Aorta (tissue), 5 donors: ENCODE measurements at regions not wholly inside any gene's neighbourhood (a gene's known extent, or its start where the extent isn't known, plus 50 kb on each side); places are given as distances from the start of the nearest gene placed in this dataset.

Experiments
- ATAC-seq: fragments of 200-7000 bp; cut with Tn5 transposase; one replicate; pipeline ENCODE4 v1.9.1; 2022; ENCODE audit warnings: moderate library complexity; ENCODE audit not compliant: low FRiP score
- DNase-seq, 2 donors: peaks; one replicate each; pipeline ENCODE4 v3.0.0-alpha.2; 2020
- H3K27ac ChIP-seq, 2 donors: one replicate each; pipeline ENCODE4 v1.5.1; 2013; ENCODE audit warnings: low read length in 2 of 2, mild to moderate bottlenecking in 2 of 2, moderate library complexity in 2 of 2, control low read depth in 1 of 2, inconsistent platforms in 1 of 2, low read depth in 1 of 2
- H3K27me3 ChIP-seq, 2 donors: one replicate each; pipeline ENCODE4 v1.6.1; 2013; ENCODE audit warnings: control low read depth in 1 of 2, low read length in 1 of 2, mild to moderate bottlenecking in 1 of 2, moderate library complexity in 1 of 2; ENCODE audit not compliant: insufficient read depth in 2 of 2, control insufficient read depth in 1 of 2
- H3K36me3 ChIP-seq, 2 donors: one replicate each; pipeline ENCODE4 v1.6.1; 2013; ENCODE audit warnings: control low read depth in 1 of 2, low read length in 1 of 2, mild to moderate bottlenecking in 1 of 2; ENCODE audit not compliant: insufficient read depth in 2 of 2, control insufficient read depth in 1 of 2
- H3K4me1 ChIP-seq, 2 donors: one replicate each; pipeline ENCODE4 v1.6.1; 2013; ENCODE audit warnings: low read length in 2 of 2, control low read depth in 1 of 2, mild to moderate bottlenecking in 1 of 2, moderate library complexity in 1 of 2; ENCODE audit not compliant: insufficient read depth in 2 of 2, control insufficient read depth in 1 of 2
- H3K4me3 ChIP-seq, 2 donors: one replicate each; pipeline ENCODE4 v1.5.1; 2013; ENCODE audit warnings: low read length in 2 of 2, control low read depth in 1 of 2, mild to moderate bottlenecking in 1 of 2
- H3K9me3 ChIP-seq: one replicate; pipeline ENCODE4 v1.6.1; 2013; ENCODE audit warnings: mild to moderate bottlenecking, low read length; ENCODE audit not compliant: control insufficient read depth
- WGBS, 2 donors: extraction: QIAGEN DNeasy Blood & Tissue Kit; methylation state at CpG; one replicate each; pipeline ENCODE4 v1.1.7; 2013; 5-methylcytosine and 5-hydroxymethylcytosine counted together
- intact Hi-C, 2 donors: fragments of 100-400 bp; cut with DNase I; formaldehyde crosslinking; loops; one replicate each; pipeline versions ENCODE4 v1.14.2 to v1.15.0; 2022
- donor health status: healthy with polysubstance abuse.
- donor health status: Bipolar disorder and iron deficiency.
- donor health status: DM: no; HTN: no; CAD: no.
- donor health status: DM: no; HTN: no; CAD: no.
- donor health status: DM: yes; HTN: yes; CAD: no.

DNA sequence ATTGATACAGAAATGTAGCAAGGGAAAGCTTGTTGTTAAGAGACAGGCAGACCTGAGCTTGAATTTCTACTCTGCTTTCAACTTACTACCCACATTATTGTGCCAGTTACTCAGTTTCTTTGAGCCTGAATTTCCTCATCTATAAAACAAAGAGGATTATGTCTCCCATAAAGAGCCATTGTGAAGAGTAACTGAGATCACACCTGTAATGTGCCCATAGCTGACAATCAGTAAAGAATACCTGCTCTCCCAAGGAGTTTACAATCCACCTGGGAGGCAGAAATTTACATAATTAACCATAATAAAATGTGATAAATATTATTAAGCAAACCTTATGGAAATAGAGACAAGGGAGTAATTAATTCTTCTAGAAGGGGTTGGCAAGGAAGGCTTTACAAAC lies 204.9 kb downstream of the EPM2A start:
- Histone ChIP-seq H3K27ac (no peak overlapping the region), H3K4me1 (no peaks in the 10 kb centered on the region), H3K27me3 (no peaks in the 10 kb centered on the region), H3K36me3 (no peaks in the 10 kb centered on the region), H3K9me3 (peaks cover 1% of the 10 kb centered on the region), H3K4me3 (no peak overlapping the region)
- DNase-seq = no peak
- ATAC-seq = no peak
- intact Hi-C loops = no loop called here

DNA sequence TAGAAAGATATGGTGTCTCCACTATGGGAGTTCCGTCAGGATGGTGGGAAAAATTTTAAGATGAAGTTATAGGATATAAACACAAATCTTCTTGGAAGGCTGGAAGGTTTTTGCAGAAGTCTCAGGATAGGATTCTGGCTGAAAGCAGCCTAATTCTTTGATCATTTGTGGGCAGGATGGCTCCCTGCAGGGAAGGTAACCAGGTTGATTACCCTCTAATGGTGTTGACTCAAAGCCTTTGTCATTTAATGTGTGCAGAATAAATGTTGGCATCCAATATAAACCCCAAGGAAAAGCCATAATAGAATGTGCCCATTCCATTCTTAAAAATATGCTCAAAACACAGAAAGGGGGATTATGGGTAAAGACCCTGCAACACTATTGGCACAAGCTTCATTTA lies 204.3 kb downstream of the EPM2A start:
- Histone ChIP-seq H3K36me3 (no peaks in the 10 kb centered on the region), H3K4me1 (no peaks in the 10 kb centered on the region), H3K27ac (no peak overlapping the region), H3K27me3 (no peaks in the 10 kb centered on the region), H3K4me3 (no peak overlapping the region), H3K9me3 (peaks cover 1% of the 10 kb centered on the region)
- DNase-seq (no peak), ATAC-seq (no peak)
- 24 to 40% methylated on average over 1 of the region's 1 CpG for WGBS, 2 donors
- intact Hi-C loops = no loop called here

GRCh38 chr6:145531822-145532221 lies 203.5 kb downstream of the EPM2A start:
- DNase-seq = no peak
- Histone ChIP-seq H3K36me3 (no peaks in the 10 kb centered on the region), H3K9me3 (peaks cover 1% of the 10 kb centered on the region), H3K27me3 (no peaks in the 10 kb centered on the region), H3K4me3 (no peak overlapping the region), H3K4me1 (no peaks in the 10 kb centered on the region), H3K27ac (no peak overlapping the region)
- 32 to 40% methylated on average over 3 of the region's 3 CpGs for WGBS, 2 donors
- intact Hi-C loops = no loop called here
- no peak for ATAC-seq

GRCh38 chr6:145532361-145532760 lies 203.0 kb downstream of the EPM2A start:
- DNase-seq (no peak), ATAC-seq (no peak)
- Histone ChIP-seq H3K27me3 (no peaks in the 10 kb centered on the region), H3K36me3 (no peaks in the 10 kb centered on the region), H3K4me1 (no peaks in the 10 kb centered on the region), H3K9me3 (peaks cover 1% of the 10 kb centered on the region), H3K27ac (no peak overlapping the region), H3K4me3 (no peak overlapping the region)
- whole genome bisulfite sequencing, 2 donors = 15 to 16% methylated on average over 4 of the region's 4 CpGs
- intact Hi-C loops = no loop called here

- no peaks in the 10 kb centered on the region for H3K4me1 ChIP-seq
- H3K4me3 ChIP-seq = no peak overlapping the region
- 88 to 91% methylated on average over 4 of the region's 4 CpGs for WGBS, 2 donors
- H3K27ac ChIP-seq = no peak overlapping the region
- H3K36me3 ChIP-seq = no peaks in the 10 kb centered on the region
- intact Hi-C loops = no loop called here
- ATAC-seq = no peak
- H3K9me3 ChIP-seq = peaks cover 1% of the 10 kb centered on the region
- DNase-seq = no peak
- no peaks in the 10 kb centered on the region for H3K27me3 ChIP-seq
Observed at GRCh38 chr6:145534989-145535388, 200.3 kb downstream of the EPM2A start.

GRCh38 chr6:145538989-145539388 lies 196.3 kb downstream of the EPM2A start:
- 58 to 78% methylated on average over 1 of the region's 1 CpG for WGBS, 2 donors
- Histone ChIP-seq H3K9me3 (no peaks in the 10 kb centered on the region), H3K36me3 (no peaks in the 10 kb centered on the region), H3K4me1 (no peaks in the 10 kb centered on the region), H3K27ac (no peak overlapping the region), H3K4me3 (no peak overlapping the region), H3K27me3 (no peaks in the 10 kb centered on the region)
- intact Hi-C loops = no loop called here
- no peak for DNase-seq
- ATAC-seq = no peak

DNA sequence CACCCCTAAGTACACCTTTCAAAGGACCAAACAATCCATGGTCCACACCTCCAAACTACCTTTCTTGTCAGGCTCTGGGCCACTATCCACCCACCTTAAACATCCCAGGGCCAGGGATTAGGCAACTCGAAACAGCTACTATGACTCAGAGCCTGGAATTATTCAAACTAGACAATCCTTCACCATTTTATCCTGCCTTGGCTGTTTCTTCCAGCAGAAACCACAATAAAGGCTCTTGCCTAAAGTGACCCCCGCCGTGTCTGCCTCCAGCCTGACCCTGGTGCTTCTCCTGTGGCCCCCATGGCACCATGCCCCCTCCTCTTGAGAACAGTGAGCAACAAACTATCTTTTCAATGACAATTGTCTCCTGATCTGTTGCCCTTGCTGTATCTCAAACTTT lies 195.5 kb downstream of the EPM2A start:
- H3K4me1 ChIP-seq = no peaks in the 10 kb centered on the region
- no peaks in the 10 kb centered on the region for H3K9me3 ChIP-seq
- no peaks in the 10 kb centered on the region for H3K36me3 ChIP-seq
- intact Hi-C loops = no loop called here
- no peak overlapping the region for H3K4me3 ChIP-seq
- no peak overlapping the region for H3K27ac ChIP-seq
- no peak for ATAC-seq
- DNase-seq = no peak
- H3K27me3 ChIP-seq = no peaks in the 10 kb centered on the region
- WGBS, 2 donors = 75 to 78% methylated on average over 3 of the region's 3 CpGs

GRCh38 chr6:145540741-145541140 lies 194.6 kb downstream of the EPM2A start:
- Histone ChIP-seq H3K4me1 (no peaks in the 10 kb centered on the region), H3K27me3 (no peaks in the 10 kb centered on the region), H3K36me3 (no peaks in the 10 kb centered on the region), H3K9me3 (peaks cover 1% of the 10 kb centered on the region), H3K27ac (no peak overlapping the region), H3K4me3 (no peak overlapping the region)
- DNase-seq (no peak), ATAC-seq (no peak)
- intact Hi-C loops = no loop called here
- 95 to 96% methylated on average over 2 of the region's 2 CpGs for WGBS, 2 donors

GRCh38 chr6:145544041-145544440 lies 191.3 kb downstream of the EPM2A start:
- intact Hi-C loops = no loop called here
- Histone ChIP-seq H3K27me3 (no peaks in the 10 kb centered on the region), H3K9me3 (peaks cover 1% of the 10 kb centered on the region), H3K4me1 (no peaks in the 10 kb centered on the region), H3K4me3 (no peak overlapping the region), H3K36me3 (no peaks in the 10 kb centered on the region), H3K27ac (no peak overlapping the region)
- DNase-seq = no peak
- WGBS, 2 donors = 59 to 65% methylated on average over 1 of the region's 1 CpG
- ATAC-seq = no peak
